ENCODE measurements at regions not wholly inside any gene's neighbourhood (a gene's known extent, or its start where the extent isn't known, plus 50 kb on each side); places are given as distances from the start of the nearest gene placed in this dataset.

- no peak overlapping the region for H3K4me3 ChIP-seq (ENCODE audit: low read length)
- H3K9ac ChIP-seq (ENCODE audit: low read length) = no peak overlapping the region
- H3K36me3 ChIP-seq (ENCODE audit: control insufficient read depth, insufficient read depth, low read length, severe bottlenecking) = no peaks in the 10 kb centered on the region
- H3K9me3 ChIP-seq (ENCODE audit: control insufficient read depth, low read length) = no peaks in the 10 kb centered on the region
- H3K27me3 ChIP-seq (replicated peaks; ENCODE audit: control insufficient read depth, insufficient read depth, low read length) = peaks cover 7% of the 10 kb centered on the region
- no peaks in the 10 kb centered on the region for H3K4me1 ChIP-seq (ENCODE audit: control insufficient read depth, insufficient read depth, low read length)
- no peak for DNase-seq (ENCODE audit: low read depth)
These were observed 121.1 kb downstream of the TRIM27 start for GRCh38 chr6:28802417-28803336.

GRCh38 chr6:28803337-28803709 lies 120.5 kb downstream of the TRIM27 start:
- Histone ChIP-seq H3K4me1 (ENCODE audit: control insufficient read depth, insufficient read depth, low read length) (peaks cover 3% of the 10 kb centered on the region), H3K36me3 (ENCODE audit: control insufficient read depth, insufficient read depth, low read length, severe bottlenecking) (no peaks in the 10 kb centered on the region), H3K27me3 (replicated peaks; ENCODE audit: control insufficient read depth, insufficient read depth, low read length) (peaks cover 7% of the 10 kb centered on the region), H3K4me3 (ENCODE audit: low read length) (no peak overlapping the region), H3K9me3 (ENCODE audit: control insufficient read depth, low read length) (no peaks in the 10 kb centered on the region), H3K9ac (ENCODE audit: low read length) (no peak overlapping the region)
- no peak for DNase-seq (ENCODE audit: low read depth)

- H3K9me3 ChIP-seq (ENCODE audit: control insufficient read depth, low read length) = no peaks in the 10 kb centered on the region
- peak overlapping the region; percentile 62 for H3K4me3 ChIP-seq (ENCODE audit: low read length)
- no peaks in the 10 kb centered on the region for H3K36me3 ChIP-seq (ENCODE audit: control insufficient read depth, insufficient read depth, low read length, severe bottlenecking)
- peak; percentile 70 for DNase-seq (ENCODE audit: low read depth)
- no peak overlapping the region for H3K9ac ChIP-seq (ENCODE audit: low read length)
- peaks cover 46% of the 10 kb centered on the region for H3K27me3 ChIP-seq (replicated peaks; ENCODE audit: control insufficient read depth, insufficient read depth, low read length)
- peaks cover 13% of the 10 kb centered on the region for H3K4me1 ChIP-seq (ENCODE audit: control insufficient read depth, insufficient read depth, low read length)
These were observed 116.0 kb downstream of the TRIM27 start for GRCh38 chr6:28807682-28808280.

GRCh38 chr6:28808383-28808782 lies 115.4 kb downstream of the TRIM27 start:
- H3K9ac ChIP-seq (ENCODE audit: low read length) = no peak overlapping the region
- peaks cover 52% of the 10 kb centered on the region for H3K27me3 ChIP-seq (replicated peaks; ENCODE audit: control insufficient read depth, insufficient read depth, low read length)
- no peaks in the 10 kb centered on the region for H3K9me3 ChIP-seq (ENCODE audit: control insufficient read depth, low read length)
- no peak for DNase-seq (ENCODE audit: low read depth)
- H3K4me1 ChIP-seq (ENCODE audit: control insufficient read depth, insufficient read depth, low read length) = peaks cover 13% of the 10 kb centered on the region
- peak overlapping the region; percentile 62 for H3K4me3 ChIP-seq (ENCODE audit: low read length)
- no peaks in the 10 kb centered on the region for H3K36me3 ChIP-seq (ENCODE audit: control insufficient read depth, insufficient read depth, low read length, severe bottlenecking)

GRCh38 chr6:28809947-28810658 lies 113.7 kb downstream of the TRIM27 start:
- H3K9me3 ChIP-seq (ENCODE audit: control insufficient read depth, low read length) = no peaks in the 10 kb centered on the region
- H3K4me1 ChIP-seq (ENCODE audit: control insufficient read depth, insufficient read depth, low read length) = peaks cover 13% of the 10 kb centered on the region
- DNase-seq (ENCODE audit: low read depth) = no peak
- H3K36me3 ChIP-seq (ENCODE audit: control insufficient read depth, insufficient read depth, low read length, severe bottlenecking) = no peaks in the 10 kb centered on the region
- no peak overlapping the region for H3K9ac ChIP-seq (ENCODE audit: low read length)
- H3K4me3 ChIP-seq (ENCODE audit: low read length) = peak overlapping the region; percentile 63
- peaks cover 62% of the 10 kb centered on the region for H3K27me3 ChIP-seq (replicated peaks; ENCODE audit: control insufficient read depth, insufficient read depth, low read length)

- no peaks in the 10 kb centered on the region for H3K9me3 ChIP-seq (ENCODE audit: control insufficient read depth, low read length)
- peaks cover 13% of the 10 kb centered on the region for H3K4me1 ChIP-seq (ENCODE audit: control insufficient read depth, insufficient read depth, low read length)
- no peak for DNase-seq (ENCODE audit: low read depth)
- no peak overlapping the region for H3K9ac ChIP-seq (ENCODE audit: low read length)
- H3K4me3 ChIP-seq (ENCODE audit: low read length) = peak overlapping the region; percentile 42
- H3K36me3 ChIP-seq (ENCODE audit: control insufficient read depth, insufficient read depth, low read length, severe bottlenecking) = no peaks in the 10 kb centered on the region
- H3K27me3 ChIP-seq (replicated peaks; ENCODE audit: control insufficient read depth, insufficient read depth, low read length) = peaks cover 66% of the 10 kb centered on the region
These were observed 113.1 kb downstream of the TRIM27 start for GRCh38 chr6:28810659-28811053.

- peaks cover 18% of the 10 kb centered on the region for H3K4me1 ChIP-seq (ENCODE audit: control insufficient read depth, insufficient read depth, low read length)
These were observed 111.9 kb downstream of the TRIM27 start for GRCh38 chr6:28811873-28812272.

GRCh38 chr6:28812778-28813569 lies 110.8 kb downstream of the TRIM27 start:
- no peak for DNase-seq (ENCODE audit: low read depth)
- Histone ChIP-seq H3K9me3 (ENCODE audit: control insufficient read depth, low read length) (no peaks in the 10 kb centered on the region), H3K4me3 (ENCODE audit: low read length) (no peak overlapping the region), H3K27me3 (replicated peaks; ENCODE audit: control insufficient read depth, insufficient read depth, low read length) (peaks cover 70% of the 10 kb centered on the region), H3K9ac (ENCODE audit: low read length) (no peak overlapping the region), H3K36me3 (ENCODE audit: control insufficient read depth, insufficient read depth, low read length, severe bottlenecking) (no peaks in the 10 kb centered on the region), H3K4me1 (ENCODE audit: control insufficient read depth, insufficient read depth, low read length) (peaks cover 17% of the 10 kb centered on the region)

More at GRCh38 chr6:28811873-28812272, 111.9 kb downstream of the TRIM27 start:
- H3K9me3 ChIP-seq (ENCODE audit: control insufficient read depth, low read length) = no peaks in the 10 kb centered on the region
- no peak for DNase-seq (ENCODE audit: low read depth)
- no peak overlapping the region for H3K9ac ChIP-seq (ENCODE audit: low read length)
- H3K36me3 ChIP-seq (ENCODE audit: control insufficient read depth, insufficient read depth, low read length, severe bottlenecking) = no peaks in the 10 kb centered on the region
- H3K27me3 ChIP-seq (replicated peaks; ENCODE audit: control insufficient read depth, insufficient read depth, low read length) = peaks cover 66% of the 10 kb centered on the region
- no peak overlapping the region for H3K4me3 ChIP-seq (ENCODE audit: low read length)

GRCh38 chr6:28814032-28814976 lies 109.5 kb downstream of the TRIM27 start:
- Histone ChIP-seq H3K4me1 (ENCODE audit: control insufficient read depth, insufficient read depth, low read length) (peaks cover 15% of the 10 kb centered on the region), H3K36me3 (ENCODE audit: control insufficient read depth, insufficient read depth, low read length, severe bottlenecking) (no peaks in the 10 kb centered on the region), H3K9me3 (ENCODE audit: control insufficient read depth, low read length) (no peaks in the 10 kb centered on the region), H3K9ac (ENCODE audit: low read length) (no peak overlapping the region), H3K4me3 (ENCODE audit: low read length) (peak overlapping the region; percentile 59), H3K27me3 (replicated peaks; ENCODE audit: control insufficient read depth, insufficient read depth, low read length) (peaks cover 73% of the 10 kb centered on the region)
- DNase-seq (ENCODE audit: low read depth) = peak; percentile 11

GRCh38 chr6:28816339-28816908 lies 107.4 kb downstream of the TRIM27 start:
- Histone ChIP-seq H3K4me1 (ENCODE audit: control insufficient read depth, insufficient read depth, low read length) (peaks cover 5% of the 10 kb centered on the region), H3K27me3 (replicated peaks; ENCODE audit: control insufficient read depth, insufficient read depth, low read length) (peaks cover 52% of the 10 kb centered on the region), H3K9ac (ENCODE audit: low read length) (no peak overlapping the region), H3K4me3 (ENCODE audit: low read length) (peak overlapping the region; percentile 28), H3K36me3 (ENCODE audit: control insufficient read depth, insufficient read depth, low read length, severe bottlenecking) (no peaks in the 10 kb centered on the region), H3K9me3 (ENCODE audit: control insufficient read depth, low read length) (no peaks in the 10 kb centered on the region)
- DNase-seq (ENCODE audit: low read depth) = no peak

Data from adipocyte (in vitro differentiated cells).